SK-N-SH treated with all-trans-retinoic acid at 6 μM for 48 hours (cell line): ENCODE measurements at regions not wholly inside any gene's neighbourhood (a gene's known extent, or its start where the extent isn't known, plus 50 kb on each side); places are given as distances from the start of the nearest gene placed in this dataset.

Source experiments
- BACH2 ChIP-seq: fragments of 250-450 bp; sonication (Bioruptor Pico); IDR thresholded peaks from 2 replicates; pipeline ENCODE4 v1.9.0; 2021; ENCODE audit warnings: mild to moderate bottlenecking, borderline replicate concordance
- CSDC2 ChIP-seq: fragments of 250-450 bp; sonication (Bioruptor Pico); IDR thresholded peaks from 2 replicates; pipeline ENCODE4 v1.5.0; 2020; ENCODE audit warnings: mild to moderate bottlenecking, moderate library complexity
- ISL1 ChIP-seq: fragments of 250-450 bp; sonication (Bioruptor Pico); IDR thresholded peaks from 2 replicates; pipeline ENCODE4 v2.1.2; 2022; ENCODE audit warnings: mild to moderate bottlenecking, moderate library complexity
- OSR1 ChIP-seq: fragments of 250-450 bp; sonication (Bioruptor Pico); IDR thresholded peaks from 2 replicates; pipeline ENCODE4 v1.8.0; 2022; ENCODE audit warnings: moderate library complexity, mild to moderate bottlenecking, inconsistent platforms
- RARB ChIP-seq: fragments of 250-450 bp; sonication (Bioruptor Pico); IDR thresholded peaks from 2 replicates; pipeline ENCODE4 v1.8.0; 2021; ENCODE audit warnings: mild to moderate bottlenecking, moderate library complexity
- TF ChIP-seq, protein P1 (sequence below): fragments of 250-450 bp; sonication (Bioruptor Pico); IDR thresholded peaks from 2 replicates; pipeline ENCODE4 v1.5.0; 2020; ENCODE audit warnings: mild to moderate bottlenecking, moderate library complexity

DNA sequence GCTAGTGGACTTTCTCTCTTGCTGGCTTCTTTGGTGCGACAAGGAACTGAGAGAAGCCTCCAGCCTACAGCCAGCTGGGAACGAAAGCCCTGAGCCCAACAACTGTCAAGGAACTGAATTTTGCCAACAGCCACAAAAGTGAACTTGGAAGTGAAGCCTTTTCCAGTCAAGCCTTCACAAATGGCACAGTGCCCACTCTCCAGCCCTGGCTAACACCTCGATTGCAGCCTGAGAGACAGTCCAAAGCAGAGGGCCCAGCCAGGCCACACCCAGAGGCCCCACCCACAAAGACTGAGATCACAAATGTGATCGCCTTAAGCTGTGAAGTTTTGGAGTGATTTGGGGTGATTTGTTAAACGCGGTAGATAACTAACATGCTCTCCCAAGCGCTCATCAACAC lies 244.6 kb upstream of the SDK2 start:
- TF ChIP-seq RARB = no peak
- TF ChIP-seq ISL1 (CRISPR knock-in tag) = no peak
- TF ChIP-seq, protein P1, sequence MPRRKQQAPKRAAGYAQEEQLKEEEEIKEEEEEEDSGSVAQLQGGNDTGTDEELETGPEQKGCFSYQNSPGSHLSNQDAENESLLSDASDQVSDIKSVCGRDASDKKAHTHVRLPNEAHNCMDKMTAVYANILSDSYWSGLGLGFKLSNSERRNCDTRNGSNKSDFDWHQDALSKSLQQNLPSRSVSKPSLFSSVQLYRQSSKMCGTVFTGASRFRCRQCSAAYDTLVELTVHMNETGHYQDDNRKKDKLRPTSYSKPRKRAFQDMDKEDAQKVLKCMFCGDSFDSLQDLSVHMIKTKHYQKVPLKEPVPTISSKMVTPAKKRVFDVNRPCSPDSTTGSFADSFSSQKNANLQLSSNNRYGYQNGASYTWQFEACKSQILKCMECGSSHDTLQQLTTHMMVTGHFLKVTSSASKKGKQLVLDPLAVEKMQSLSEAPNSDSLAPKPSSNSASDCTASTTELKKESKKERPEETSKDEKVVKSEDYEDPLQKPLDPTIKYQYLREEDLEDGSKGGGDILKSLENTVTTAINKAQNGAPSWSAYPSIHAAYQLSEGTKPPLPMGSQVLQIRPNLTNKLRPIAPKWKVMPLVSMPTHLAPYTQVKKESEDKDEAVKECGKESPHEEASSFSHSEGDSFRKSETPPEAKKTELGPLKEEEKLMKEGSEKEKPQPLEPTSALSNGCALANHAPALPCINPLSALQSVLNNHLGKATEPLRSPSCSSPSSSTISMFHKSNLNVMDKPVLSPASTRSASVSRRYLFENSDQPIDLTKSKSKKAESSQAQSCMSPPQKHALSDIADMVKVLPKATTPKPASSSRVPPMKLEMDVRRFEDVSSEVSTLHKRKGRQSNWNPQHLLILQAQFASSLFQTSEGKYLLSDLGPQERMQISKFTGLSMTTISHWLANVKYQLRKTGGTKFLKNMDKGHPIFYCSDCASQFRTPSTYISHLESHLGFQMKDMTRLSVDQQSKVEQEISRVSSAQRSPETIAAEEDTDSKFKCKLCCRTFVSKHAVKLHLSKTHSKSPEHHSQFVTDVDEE = no peak
- no peak for TF ChIP-seq CSDC2 (CRISPR knock-in tag)
- no peak for TF ChIP-seq BACH2 (CRISPR knock-in tag)
- no peak for TF ChIP-seq OSR1
